ENCODE measurements at regions not wholly inside any gene's neighbourhood (a gene's known extent, or its start where the extent isn't known, plus 50 kb on each side); places are given as distances from the start of the nearest gene placed in this dataset.

DNA sequence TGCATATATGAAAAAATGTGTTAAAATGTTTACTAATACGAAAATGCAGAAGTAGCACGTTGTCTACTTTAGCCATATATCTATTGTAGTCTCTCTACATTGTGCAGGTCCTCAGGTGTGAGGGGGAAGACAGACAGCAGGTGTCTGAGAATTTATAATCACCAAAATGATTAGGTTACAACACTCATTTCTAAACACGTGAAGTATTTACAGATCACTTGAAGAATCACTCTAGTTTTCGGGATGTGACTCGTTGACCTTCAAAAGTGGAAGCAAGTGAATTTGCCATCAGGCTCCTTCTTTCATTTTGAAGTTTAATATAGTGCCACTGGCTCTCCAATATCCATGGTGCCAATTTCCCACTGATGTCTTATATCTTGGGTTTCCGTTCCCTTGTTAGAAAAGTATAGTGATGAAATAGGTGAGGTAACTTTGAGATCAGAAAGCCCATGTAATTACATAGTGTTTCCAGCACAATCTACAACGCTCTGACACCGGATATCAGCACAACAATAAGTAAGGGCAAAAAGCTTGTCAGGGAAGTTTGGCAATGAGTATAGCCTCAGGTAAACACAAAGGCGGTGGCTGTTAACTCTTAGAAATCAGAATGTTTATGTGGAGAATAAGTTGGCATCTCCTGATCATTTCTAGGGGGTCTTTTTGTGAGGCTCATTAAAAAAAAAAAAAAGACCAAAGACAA is 57.5 kb upstream of the SP4 start:
- DNase-seq: no peak
- H4K8ac ChIP-seq (ENCODE audit: low read depth in 2 of 2, low read length in 2 of 2): no peak overlapping the region
- no peak overlapping the region for H3K4ac ChIP-seq (ENCODE audit: low read depth, low read length)
- POLR2A ChIA-PET (ENCODE audit: unreplicated experiment): no interaction called here
- WGBS, 2 experiments (ENCODE audit: extremely low coverage in 2 of 2, insufficient read length in 1 of 2): no CpG with 5 or more reads among the region's 9 CpGs
- H3K23ac ChIP-seq (ENCODE audit: low read depth, low read length): no peak overlapping the region
- H3K36me3 ChIP-seq (ENCODE audit: control insufficient read depth, insufficient read depth, low read length): no peaks in the 10 kb centered on the region
- BruUV-seq (replicated peaks): no TSS peak
- H3K27me3 ChIP-seq (ENCODE audit: control insufficient read depth, insufficient read depth, low read length): no peaks in the 10 kb centered on the region
- intact Hi-C loops (cut with micrococcal nuclease) (no loop called here), dilution Hi-C loops (cut with HindIII; ENCODE audit: low sequenced_read_pairs, unreplicated experiment) (no loop called here), in situ Hi-C loops (cut with MboI; ENCODE audit: low sequenced_read_pairs) (no loop called here)
- H3K79me1 ChIP-seq (ENCODE audit: low read depth in 1 of 2, low read length in 2 of 2): no peaks in the 10 kb centered on the region
- no peak overlapping the region for H2AK9ac ChIP-seq (replicated peaks; ENCODE audit: low read depth, low read length, poor library complexity)
- no peak overlapping the region for H2BK5ac ChIP-seq (ENCODE audit: low read depth, low read length, poor library complexity, severe bottlenecking)
- no peak for ATAC-seq (ENCODE audit: low read depth)
- no peak overlapping the region for H4K91ac ChIP-seq (ENCODE audit: insufficient read depth, low read depth, low read length)
- H3K9me1 ChIP-seq (ENCODE audit: insufficient read depth, low read length): no peaks in the 10 kb centered on the region
- H3K27ac ChIP-seq (ENCODE audit: insufficient read depth, low read length): no peak overlapping the region
- no peak overlapping the region for H2BK15ac ChIP-seq (ENCODE audit: low read depth, low read length)
- no peak overlapping the region for H3K14ac ChIP-seq (replicated peaks; ENCODE audit: low read depth, low read length)
- no peak overlapping the region for H3K4me2 ChIP-seq (ENCODE audit: low read depth, low read length)
- H2BK120ac ChIP-seq (ENCODE audit: low read depth, low read length): no peak overlapping the region
- CTCF ChIA-PET: no interaction called here
- no peaks in the 10 kb centered on the region for H4K20me1 ChIP-seq (ENCODE audit: insufficient read depth, low read length)
- H3K4me1 ChIP-seq (ENCODE audit: control insufficient read depth, insufficient read depth, low read length): no peaks in the 10 kb centered on the region
- no peak overlapping the region for H3K9ac ChIP-seq (ENCODE audit: low read depth, low read length)
- H3K4me3 ChIP-seq (ENCODE audit: insufficient read depth, low read depth, low read length): no peak overlapping the region
- H3K18ac ChIP-seq (ENCODE audit: low read depth, low read length): no peak overlapping the region
- no peak overlapping the region for H2BK20ac ChIP-seq (ENCODE audit: low read depth, low read length)
- no peaks in the 10 kb centered on the region for H3K9me3 ChIP-seq (ENCODE audit: control insufficient read depth, insufficient read depth, low read length)
- H4K5ac ChIP-seq (ENCODE audit: low read depth, low read length): no peak overlapping the region
- no peak overlapping the region for H2AK5ac ChIP-seq (ENCODE audit: low read depth, low read length)
- TF ChIP-seq RCOR1 (IDR thresholded peaks at IDR 0.05; ENCODE audit: insufficient replicate concordance, low read length) (no peak), RAD21 (IDR thresholded peaks at IDR 0.05; ENCODE audit: low read length) (no peak), BHLHE40 (IDR thresholded peaks at IDR 0.05; ENCODE audit: low read depth, low read length) (no peak), MAFK (IDR thresholded peaks at IDR 0.05; ENCODE audit: low read depth, low read length) (no peak), NFE2L2 (IDR thresholded peaks at IDR 0.05; ENCODE audit: low read depth, low read length) (no peak), CEBPB (IDR thresholded peaks at IDR 0.05; ENCODE audit: low read depth, low read length) (no peak), FOS (IDR thresholded peaks at IDR 0.05; ENCODE audit: low read depth, low read length) (no peak), MAZ (IDR thresholded peaks at IDR 0.05; ENCODE audit: borderline replicate concordance, low read depth, low read length) (no peak), CHD1 (IDR thresholded peaks at IDR 0.05; ENCODE audit: low read depth, low read length) (no peak)
- TF ChIP-seq, protein P1, sequence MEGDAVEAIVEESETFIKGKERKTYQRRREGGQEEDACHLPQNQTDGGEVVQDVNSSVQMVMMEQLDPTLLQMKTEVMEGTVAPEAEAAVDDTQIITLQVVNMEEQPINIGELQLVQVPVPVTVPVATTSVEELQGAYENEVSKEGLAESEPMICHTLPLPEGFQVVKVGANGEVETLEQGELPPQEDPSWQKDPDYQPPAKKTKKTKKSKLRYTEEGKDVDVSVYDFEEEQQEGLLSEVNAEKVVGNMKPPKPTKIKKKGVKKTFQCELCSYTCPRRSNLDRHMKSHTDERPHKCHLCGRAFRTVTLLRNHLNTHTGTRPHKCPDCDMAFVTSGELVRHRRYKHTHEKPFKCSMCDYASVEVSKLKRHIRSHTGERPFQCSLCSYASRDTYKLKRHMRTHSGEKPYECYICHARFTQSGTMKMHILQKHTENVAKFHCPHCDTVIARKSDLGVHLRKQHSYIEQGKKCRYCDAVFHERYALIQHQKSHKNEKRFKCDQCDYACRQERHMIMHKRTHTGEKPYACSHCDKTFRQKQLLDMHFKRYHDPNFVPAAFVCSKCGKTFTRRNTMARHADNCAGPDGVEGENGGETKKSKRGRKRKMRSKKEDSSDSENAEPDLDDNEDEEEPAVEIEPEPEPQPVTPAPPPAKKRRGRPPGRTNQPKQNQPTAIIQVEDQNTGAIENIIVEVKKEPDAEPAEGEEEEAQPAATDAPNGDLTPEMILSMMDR (conservative IDR thresholded peaks at IDR 0.05; ENCODE audit: low read depth, low read length): no peak
- no peak overlapping the region for H2AFZ ChIP-seq (replicated peaks; ENCODE audit: low read length, poor library complexity)
- H3K56ac ChIP-seq (ENCODE audit: extremely low read depth, insufficient read depth, low read length): no peak overlapping the region
